Activated T-helper 17 cell treated with anti-CD3 and anti-CD28 coated beads, Interleukin-2, amount 50 U/mL, for 72 hours (primary cell): ENCODE measurements at regions not wholly inside any gene's neighbourhood (a gene's known extent, or its start where the extent isn't known, plus 50 kb on each side); places are given as distances from the start of the nearest gene placed in this dataset.

Experiments used
- ATAC-seq: fragments of 150-1000 bp; cut with Tn5 transposase; replicated peaks from 2 replicates; pipeline ENCODE4 v1.10.0; 2021; ENCODE audit warnings: mild to moderate bottlenecking, moderate library complexity
- H3K27ac Mint-ChIP-seq: one replicate; pipeline ENCODE4 v1.8.0; 2022; ENCODE audit warnings: mixed read lengths
- H3K27me3 Mint-ChIP-seq: one replicate; pipeline ENCODE4 v1.8.0; 2022; ENCODE audit warnings: mixed read lengths
- H3K36me3 Mint-ChIP-seq: one replicate; pipeline ENCODE4 v1.8.0; 2022; ENCODE audit warnings: low read depth, mild to moderate bottlenecking, mixed read lengths
- H3K4me1 Mint-ChIP-seq: one replicate; pipeline ENCODE4 v1.8.0; 2022; ENCODE audit warnings: mixed read lengths
- H3K4me3 Mint-ChIP-seq: one replicate; pipeline ENCODE4 v1.8.0; 2022; ENCODE audit warnings: mild to moderate bottlenecking, mixed read lengths
- H3K9me3 Mint-ChIP-seq: one replicate; pipeline ENCODE4 v1.8.0; 2022; ENCODE audit warnings: mixed read lengths

GRCh38 chr3:103787879-103788278, 1353.1 kb downstream of the ZPLD1 start:
- no peaks in the 10 kb centered on the region for H3K4me1 Mint-ChIP-seq
- ATAC-seq, result no peak
- no peak overlapping the region for H3K27ac Mint-ChIP-seq
- H3K9me3 Mint-ChIP-seq, result peaks cover 4% of the 10 kb centered on the region
- no peaks in the 10 kb centered on the region for H3K36me3 Mint-ChIP-seq
- H3K4me3 Mint-ChIP-seq, result no peak overlapping the region
- no peaks in the 10 kb centered on the region for H3K27me3 Mint-ChIP-seq

GRCh38 chr3:103791786-103792515, 1357.1 kb downstream of the ZPLD1 start:
- Mint-ChIP-seq H3K4me3 (no peak overlapping the region), H3K36me3 (no peaks in the 10 kb centered on the region), H3K9me3 (peaks cover 4% of the 10 kb centered on the region), H3K27me3 (no peaks in the 10 kb centered on the region), H3K27ac (no peak overlapping the region), H3K4me1 (no peaks in the 10 kb centered on the region)
- no peak for ATAC-seq

- H3K9me3 Mint-ChIP-seq, result peaks cover 7% of the 10 kb centered on the region
- H3K27ac Mint-ChIP-seq, result no peak overlapping the region
- H3K27me3 Mint-ChIP-seq, result no peaks in the 10 kb centered on the region
- H3K4me1 Mint-ChIP-seq, result no peaks in the 10 kb centered on the region
- no peak overlapping the region for H3K4me3 Mint-ChIP-seq
- no peak for ATAC-seq
- no peaks in the 10 kb centered on the region for H3K36me3 Mint-ChIP-seq
Measured at GRCh38 chr3:103794656-103795055, 1359.8 kb downstream of the ZPLD1 start.

- H3K36me3 Mint-ChIP-seq, result no peaks in the 10 kb centered on the region
- no peaks in the 10 kb centered on the region for H3K4me1 Mint-ChIP-seq
- peaks cover 7% of the 10 kb centered on the region for H3K9me3 Mint-ChIP-seq
- H3K4me3 Mint-ChIP-seq, result no peak overlapping the region
- no peaks in the 10 kb centered on the region for H3K27me3 Mint-ChIP-seq
- ATAC-seq, result no peak
- H3K27ac Mint-ChIP-seq, result no peak overlapping the region
Measured at GRCh38 chr3:103796068-103796467, 1361.3 kb downstream of the ZPLD1 start.

GRCh38 chr3:103803787-103804186, 1369.0 kb downstream of the ZPLD1 start:
- no peaks in the 10 kb centered on the region for H3K4me1 Mint-ChIP-seq
- no peak overlapping the region for H3K4me3 Mint-ChIP-seq
- no peaks in the 10 kb centered on the region for H3K36me3 Mint-ChIP-seq
- H3K27me3 Mint-ChIP-seq, result no peaks in the 10 kb centered on the region
- ATAC-seq, result no peak
- peaks cover 7% of the 10 kb centered on the region for H3K9me3 Mint-ChIP-seq
- H3K27ac Mint-ChIP-seq, result no peak overlapping the region

- Mint-ChIP-seq H3K9me3 (peaks cover 11% of the 10 kb centered on the region), H3K4me1 (no peaks in the 10 kb centered on the region), H3K4me3 (no peak overlapping the region), H3K27me3 (no peaks in the 10 kb centered on the region), H3K36me3 (no peaks in the 10 kb centered on the region), H3K27ac (no peak overlapping the region)
- no peak for ATAC-seq
Measured at GRCh38 chr3:103810167-103810566, 1375.4 kb downstream of the ZPLD1 start.

- no peak for ATAC-seq
- Mint-ChIP-seq H3K4me1 (no peaks in the 10 kb centered on the region), H3K4me3 (no peak overlapping the region), H3K36me3 (no peaks in the 10 kb centered on the region), H3K9me3 (peaks cover 7% of the 10 kb centered on the region), H3K27ac (no peak overlapping the region), H3K27me3 (no peaks in the 10 kb centered on the region)
Measured at GRCh38 chr3:103813955-103814354, 1379.1 kb downstream of the ZPLD1 start.

GRCh38 chr3:103818398-103818797, 1383.6 kb downstream of the ZPLD1 start:
- no peak overlapping the region for H3K4me3 Mint-ChIP-seq
- ATAC-seq, result no peak
- peaks cover 3% of the 10 kb centered on the region for H3K9me3 Mint-ChIP-seq

GRCh38 chr3:103818800-103819199, 1384.0 kb downstream of the ZPLD1 start:
- H3K4me1 Mint-ChIP-seq, result no peaks in the 10 kb centered on the region
- no peaks in the 10 kb centered on the region for H3K27me3 Mint-ChIP-seq
- H3K27ac Mint-ChIP-seq, result no peak overlapping the region
- H3K36me3 Mint-ChIP-seq, result no peaks in the 10 kb centered on the region
- no peak overlapping the region for H3K4me3 Mint-ChIP-seq
- no peak for ATAC-seq
- H3K9me3 Mint-ChIP-seq, result peaks cover 3% of the 10 kb centered on the region

More at GRCh38 chr3:103818398-103818797, 1383.6 kb downstream of the ZPLD1 start:
- Mint-ChIP-seq H3K4me1 (no peaks in the 10 kb centered on the region), H3K27me3 (no peaks in the 10 kb centered on the region), H3K27ac (no peak overlapping the region), H3K36me3 (no peaks in the 10 kb centered on the region)

- no peak overlapping the region for H3K27ac Mint-ChIP-seq
- no peaks in the 10 kb centered on the region for H3K36me3 Mint-ChIP-seq
- no peak overlapping the region for H3K4me3 Mint-ChIP-seq
- ATAC-seq, result no peak
- no peaks in the 10 kb centered on the region for H3K4me1 Mint-ChIP-seq
- H3K27me3 Mint-ChIP-seq, result no peaks in the 10 kb centered on the region
- peaks cover 6% of the 10 kb centered on the region for H3K9me3 Mint-ChIP-seq
Measured at GRCh38 chr3:103825586-103825985, 1390.8 kb downstream of the ZPLD1 start.

- H3K9me3 Mint-ChIP-seq, result peaks cover 3% of the 10 kb centered on the region
- H3K27me3 Mint-ChIP-seq, result no peaks in the 10 kb centered on the region
- no peak for ATAC-seq
- H3K4me1 Mint-ChIP-seq, result no peaks in the 10 kb centered on the region
- no peak overlapping the region for H3K4me3 Mint-ChIP-seq
- no peaks in the 10 kb centered on the region for H3K36me3 Mint-ChIP-seq
- no peak overlapping the region for H3K27ac Mint-ChIP-seq
Measured at GRCh38 chr3:103829723-103830326, 1395.0 kb downstream of the ZPLD1 start.

- H3K4me3 Mint-ChIP-seq, result no peak overlapping the region
- H3K36me3 Mint-ChIP-seq, result no peaks in the 10 kb centered on the region
- no peak overlapping the region for H3K27ac Mint-ChIP-seq
- H3K9me3 Mint-ChIP-seq, result no peaks in the 10 kb centered on the region
- H3K27me3 Mint-ChIP-seq, result no peaks in the 10 kb centered on the region
- no peaks in the 10 kb centered on the region for H3K4me1 Mint-ChIP-seq
- ATAC-seq, result no peak
Measured at GRCh38 chr3:103847081-103848062, 1412.6 kb downstream of the ZPLD1 start.

- Mint-ChIP-seq H3K36me3 (no peaks in the 10 kb centered on the region), H3K27me3 (no peaks in the 10 kb centered on the region), H3K27ac (no peak overlapping the region), H3K4me1 (no peaks in the 10 kb centered on the region), H3K4me3 (no peak overlapping the region), H3K9me3 (no peaks in the 10 kb centered on the region)
- no peak for ATAC-seq
Measured at GRCh38 chr3:103851793-103852192, 1417.0 kb downstream of the ZPLD1 start.

GRCh38 chr3:103862415-103862814, 1427.6 kb downstream of the ZPLD1 start:
- H3K4me1 Mint-ChIP-seq, result no peaks in the 10 kb centered on the region
- ATAC-seq, result no peak
- H3K9me3 Mint-ChIP-seq, result no peaks in the 10 kb centered on the region
- no peak overlapping the region for H3K4me3 Mint-ChIP-seq
- H3K27me3 Mint-ChIP-seq, result no peaks in the 10 kb centered on the region
- no peak overlapping the region for H3K27ac Mint-ChIP-seq
- no peaks in the 10 kb centered on the region for H3K36me3 Mint-ChIP-seq
